GM21447 (cell line): ENCODE measurements at regions not wholly inside any gene's neighbourhood (a gene's known extent, or its start where the extent isn't known, plus 50 kb on each side); places are given as distances from the start of the nearest gene placed in this dataset.
"Not testable (repeated sequence)": the region's sequence is repeated elsewhere in the genome, so short reads cannot be mapped to it uniquely, and the experiment has no call there.

Source experiments
- ATAC-seq: cut with Tn5 transposase; IDR thresholded peaks from one replicate; pipeline ENCODE4 v1.9.1; 2021; ENCODE audit not compliant: unreplicated experiment

GRCh38 chr3:18988614-18989229 is 159.6 kb upstream of the KCNH8 start:
- ATAC-seq, result no peak

GRCh38 chr3:18987862-18988447 is 160.4 kb upstream of the KCNH8 start:
- ATAC-seq, result no peak

DNA sequence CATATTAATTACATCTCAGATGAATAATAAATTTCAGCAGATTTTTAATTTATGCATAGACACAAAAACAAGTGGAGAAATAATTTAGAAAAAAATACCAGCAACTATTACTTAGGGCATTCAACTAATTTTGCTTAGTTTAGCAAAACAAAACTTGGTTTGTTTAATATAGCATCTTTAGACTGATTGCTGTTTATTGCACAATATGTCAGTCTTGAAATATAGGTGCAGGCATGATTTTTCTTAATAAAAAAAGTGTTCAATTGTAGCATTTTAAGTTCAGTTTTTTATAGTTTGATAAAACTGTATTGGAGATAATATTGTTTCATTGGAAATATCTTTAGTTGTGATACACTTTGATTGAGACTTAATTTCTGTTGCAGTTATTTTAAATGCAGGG is 161.2 kb upstream of the KCNH8 start:
- no peak for ATAC-seq

- ATAC-seq, result no peak
Observed at GRCh38 chr3:18982920-18983319, 165.4 kb upstream of the KCNH8 start.

- not testable (repeated sequence) for ATAC-seq
Observed at GRCh38 chr3:18976102-18976501, 172.2 kb upstream of the KCNH8 start.

DNA sequence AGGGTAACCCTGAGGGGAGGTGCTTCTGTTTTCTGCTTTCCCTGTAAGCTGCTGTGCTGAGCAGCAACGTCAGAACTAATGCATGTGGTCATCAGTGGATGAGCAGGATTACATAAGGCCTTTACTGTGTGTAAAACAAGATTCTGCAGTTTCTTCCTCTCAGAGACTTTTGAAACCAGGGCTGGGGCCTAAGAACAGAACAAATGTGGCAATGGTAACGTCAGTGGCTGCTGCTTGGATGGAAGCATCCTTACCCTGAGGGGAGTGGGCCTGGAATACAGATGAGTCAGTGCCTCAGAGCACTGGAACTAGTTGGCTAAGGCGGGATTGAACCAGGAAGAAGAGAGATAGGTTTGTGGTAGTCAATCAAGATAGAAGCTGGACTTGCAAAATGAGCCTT is 180.2 kb upstream of the KCNH8 start:
- no peak for ATAC-seq

- ATAC-seq, result no peak
Observed at GRCh38 chr3:18965781-18966180, 182.5 kb upstream of the KCNH8 start.

DNA sequence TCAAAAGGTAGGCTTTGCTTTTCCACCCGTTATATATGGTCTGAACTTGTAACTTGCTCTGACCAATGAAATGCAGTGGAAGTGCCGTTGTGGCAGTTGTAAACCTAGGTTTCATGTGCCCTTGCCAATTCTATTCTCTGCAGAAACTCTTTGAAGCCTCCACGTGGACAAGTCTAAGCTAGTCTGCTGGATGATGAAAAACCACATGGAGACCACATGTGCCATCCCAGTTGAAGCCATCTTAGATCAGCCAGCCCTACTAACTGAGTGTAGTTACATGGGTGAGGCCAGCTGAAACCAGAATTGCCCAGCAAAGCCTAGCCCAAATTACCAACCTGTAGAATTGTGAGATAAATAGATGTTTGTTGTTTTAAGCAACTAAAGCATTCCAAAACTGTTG is 183.7 kb upstream of the KCNH8 start:
- ATAC-seq, result no peak

DNA sequence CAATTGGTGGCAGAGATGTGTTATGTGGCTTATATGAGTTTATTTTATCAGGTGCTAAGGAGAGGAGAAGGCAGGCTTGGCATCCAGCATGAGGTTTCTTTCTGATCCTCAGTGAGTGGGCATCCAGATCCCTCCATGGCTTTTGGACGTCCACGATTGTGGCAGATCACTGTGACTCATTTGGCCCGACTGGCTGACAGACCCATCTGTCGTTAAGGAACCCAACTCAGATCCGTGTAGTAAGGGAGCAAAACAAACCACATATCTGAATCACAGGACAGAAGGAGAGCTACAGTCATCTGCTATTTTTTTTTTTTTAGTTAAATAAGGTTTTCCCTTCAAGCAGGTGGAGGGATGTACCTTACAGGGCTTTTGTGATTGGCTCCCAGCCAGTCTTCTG is 197.0 kb upstream of the KCNH8 start:
- no peak for ATAC-seq

DNA sequence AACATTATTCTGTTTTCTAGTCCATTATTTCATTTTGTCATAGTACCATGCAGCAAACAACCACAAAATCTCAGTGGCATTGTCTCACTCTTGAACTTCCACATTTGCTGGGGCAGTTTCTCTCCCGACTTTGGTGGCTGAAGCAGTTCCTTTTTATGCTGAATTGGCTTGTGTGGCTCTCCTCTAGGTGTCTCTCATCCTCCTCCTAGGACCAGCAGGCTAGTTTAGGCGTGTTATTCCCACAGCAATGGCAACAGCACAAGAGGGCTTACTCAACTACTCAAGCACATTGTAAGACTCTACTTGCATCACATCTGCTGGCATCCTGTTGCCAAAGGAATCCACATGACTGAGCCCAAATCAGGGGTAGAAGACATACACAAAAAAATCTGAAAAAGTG is 201.8 kb upstream of the KCNH8 start:
- ATAC-seq, result no peak

DNA sequence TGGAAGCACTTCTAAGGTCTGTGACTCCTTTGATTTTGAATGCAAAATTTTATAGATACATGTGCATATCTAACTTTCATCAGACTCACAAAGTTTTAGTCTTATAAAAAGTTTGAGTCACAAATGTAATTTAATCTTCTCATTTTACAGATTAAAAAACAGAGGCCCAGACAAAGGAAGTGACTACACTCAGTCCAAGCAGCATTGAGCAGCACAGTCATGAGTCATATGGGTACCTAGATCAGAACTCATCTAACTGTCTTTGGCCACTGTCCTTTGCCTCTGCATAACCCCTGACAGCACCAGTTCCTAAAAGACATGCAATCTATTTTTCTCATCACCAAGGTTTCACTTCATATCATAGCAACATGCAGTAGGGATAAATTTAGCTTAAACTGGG is 210.7 kb upstream of the KCNH8 start:
- ATAC-seq, result no peak

GRCh38 chr3:18919158-18919557 is 229.2 kb upstream of the KCNH8 start:
- no peak for ATAC-seq

GRCh38 chr3:18917923-18918322 is 230.4 kb upstream of the KCNH8 start:
- ATAC-seq, result no peak

DNA sequence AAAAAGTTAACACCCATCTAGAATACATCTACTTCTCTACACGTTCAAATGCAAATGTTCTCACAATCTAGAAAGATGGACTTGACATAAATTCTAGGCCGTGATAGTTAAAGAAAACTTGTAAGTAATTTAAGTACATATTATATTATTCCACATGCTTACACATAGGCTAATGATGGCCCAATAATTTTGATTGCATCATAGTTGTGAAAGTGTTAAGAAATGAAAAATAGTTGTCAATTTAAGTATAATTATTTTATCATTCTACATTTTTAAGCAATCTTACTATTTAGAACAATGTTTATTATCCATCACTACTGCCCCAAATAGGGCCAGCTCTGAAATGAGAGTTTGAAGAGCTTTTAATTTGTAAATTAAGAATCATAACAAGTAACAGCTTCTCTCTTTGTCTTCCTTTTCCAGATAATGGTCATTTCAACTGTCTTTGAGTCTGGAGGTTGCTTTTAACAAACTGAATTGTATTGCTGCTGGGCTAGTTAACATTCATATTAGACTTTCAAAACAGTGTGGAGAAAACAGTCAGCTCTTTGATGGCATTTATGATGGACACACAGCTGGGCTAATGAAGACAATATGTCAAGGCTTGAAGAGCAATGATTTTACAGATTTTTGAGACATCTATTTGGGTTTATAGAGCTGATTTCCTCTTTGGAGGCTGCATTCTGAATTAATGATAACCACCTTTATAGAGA is 246.1 kb upstream of the KCNH8 start:
- no peak for ATAC-seq

GRCh38 chr3:18901571-18901970 is 246.7 kb upstream of the KCNH8 start:
- no peak for ATAC-seq

GRCh38 chr3:18900994-18901393 is 247.3 kb upstream of the KCNH8 start:
- ATAC-seq, result peak; percentile 89

DNA sequence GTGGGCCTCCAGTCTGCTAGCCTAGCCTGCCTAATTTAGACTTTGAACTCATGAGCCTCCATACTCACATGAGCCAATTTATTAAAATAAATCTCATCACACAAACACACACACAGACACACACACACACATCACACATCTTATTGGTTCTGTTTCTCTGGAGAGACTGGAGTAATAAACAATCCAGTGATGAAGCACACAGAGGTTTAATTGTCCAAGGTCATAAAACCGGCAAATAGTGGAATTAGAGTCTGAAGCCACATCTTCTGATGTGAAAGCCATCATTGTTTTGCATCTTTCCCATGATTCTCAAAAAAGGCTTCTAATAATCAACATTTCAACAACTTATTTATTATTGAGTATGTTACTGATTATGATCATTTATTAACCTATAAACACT is 249.4 kb upstream of the KCNH8 start:
- ATAC-seq, result no peak

GRCh38 chr3:18892756-18893155 is 255.6 kb upstream of the KCNH8 start:
- ATAC-seq, result no peak

DNA sequence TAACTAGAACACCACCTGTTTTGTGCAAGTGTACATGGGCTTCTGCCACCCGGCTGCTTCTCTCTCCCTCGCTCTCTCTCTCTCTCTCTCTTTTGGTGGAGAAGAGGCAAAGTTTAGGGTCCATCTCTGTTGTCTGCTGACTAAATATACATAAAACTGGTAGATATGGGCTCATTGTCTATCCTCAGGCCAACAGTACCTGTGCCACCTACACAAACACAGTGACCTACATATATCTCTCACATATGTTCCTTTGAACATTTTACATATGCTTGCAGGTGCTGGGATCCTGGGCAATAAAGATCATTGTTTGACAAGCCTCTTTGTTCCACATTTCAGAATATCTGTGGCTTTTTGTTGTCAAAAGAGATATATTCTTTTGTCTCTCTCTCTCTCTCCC is 256.3 kb upstream of the KCNH8 start:
- no peak for ATAC-seq

- ATAC-seq, result no peak
Observed at GRCh38 chr3:18891641-18892040, 256.7 kb upstream of the KCNH8 start.

DNA sequence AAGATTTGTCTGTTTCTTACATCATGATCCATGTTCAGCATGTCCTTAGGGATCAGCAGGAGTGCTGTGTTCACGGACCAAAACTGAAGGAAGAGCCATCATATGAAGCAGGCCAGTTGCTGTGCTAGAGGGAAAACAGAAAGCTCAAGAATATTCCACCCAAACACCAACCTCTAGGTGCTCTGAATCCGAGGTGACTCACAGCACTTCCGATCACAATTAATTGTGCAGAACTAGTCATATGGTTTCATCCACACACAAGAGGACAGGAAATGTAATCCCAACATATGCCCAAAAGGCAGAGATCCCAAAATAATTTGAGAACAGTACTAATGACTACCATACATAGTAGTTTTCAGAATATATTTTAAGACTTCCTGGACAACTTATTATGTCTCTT is 257.9 kb upstream of the KCNH8 start:
- ATAC-seq, result no peak

GRCh38 chr3:18888819-18889218 is 259.5 kb upstream of the KCNH8 start:
- ATAC-seq, result no peak

DNA sequence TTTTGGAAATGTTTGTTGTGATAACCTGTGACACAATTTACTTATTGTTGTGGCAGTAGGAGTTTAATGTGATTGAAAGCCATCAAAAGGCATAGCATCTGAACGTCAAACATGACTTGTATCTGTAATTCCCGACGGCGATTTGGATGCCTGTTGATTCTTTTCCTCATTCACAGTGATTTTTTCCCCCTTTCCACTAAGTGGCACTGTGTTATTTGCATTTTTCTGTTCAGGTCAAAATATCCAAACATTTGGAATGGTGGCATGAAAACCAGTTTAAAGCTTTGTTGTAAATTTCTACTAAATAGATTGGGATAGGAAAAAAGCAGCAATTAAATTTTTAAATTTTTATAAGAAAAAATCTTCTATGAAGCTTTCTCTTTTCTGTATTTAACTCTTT is 259.9 kb upstream of the KCNH8 start:
- no peak for ATAC-seq
